ENCODE measurements at regions not wholly inside any gene's neighbourhood (a gene's known extent, or its start where the extent isn't known, plus 50 kb on each side); places are given as distances from the start of the nearest gene placed in this dataset.

DNA sequence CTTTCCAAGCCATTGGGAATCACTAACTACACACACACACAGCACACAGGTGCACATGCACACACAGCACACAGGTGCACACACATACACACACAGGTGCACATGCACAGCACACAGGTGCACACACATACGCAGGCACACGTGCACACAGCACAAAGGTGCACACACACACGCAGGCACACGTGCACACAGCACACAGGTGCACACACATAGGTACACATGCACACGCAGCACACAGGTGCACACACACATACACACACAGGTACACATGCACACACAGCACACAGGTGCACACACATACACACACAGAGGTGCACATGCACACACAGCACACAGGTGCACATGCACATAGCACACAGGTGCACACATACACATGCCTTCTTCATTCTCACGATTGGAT is 80.9 kb downstream of the HMX1 start:
- H3K4me1 ChIP-seq (ENCODE audit: insufficient read depth), result no peaks in the 10 kb centered on the region
- H2AFZ ChIP-seq, result no peak overlapping the region
- H3K27ac ChIP-seq, result no peak overlapping the region
- no peaks in the 10 kb centered on the region for H3K9me2 ChIP-seq (replicated peaks; ENCODE audit: insufficient read depth)
- WGBS (ENCODE audit: low lambda C conversion rate, missing lambda C conversion rate), result 91% methylated on average over 6 of the region's 6 CpGs
- H3K9me3 ChIP-seq (ENCODE audit: low read depth), result no peaks in the 10 kb centered on the region
- no peaks in the 10 kb centered on the region for H4K20me1 ChIP-seq (ENCODE audit: insufficient read depth, poor library complexity, severe bottlenecking)
- no peak overlapping the region for H3K4me2 ChIP-seq
- no peak overlapping the region for H3K4me3 ChIP-seq
- no peaks in the 10 kb centered on the region for H3K79me2 ChIP-seq
- TF ChIP-seq EZH2phosphoT487 (IDR thresholded peaks at IDR 0.05; ENCODE audit: low read depth, severe bottlenecking, unreplicated experiment), result no peak
- TF ChIP-seq, protein P1, sequence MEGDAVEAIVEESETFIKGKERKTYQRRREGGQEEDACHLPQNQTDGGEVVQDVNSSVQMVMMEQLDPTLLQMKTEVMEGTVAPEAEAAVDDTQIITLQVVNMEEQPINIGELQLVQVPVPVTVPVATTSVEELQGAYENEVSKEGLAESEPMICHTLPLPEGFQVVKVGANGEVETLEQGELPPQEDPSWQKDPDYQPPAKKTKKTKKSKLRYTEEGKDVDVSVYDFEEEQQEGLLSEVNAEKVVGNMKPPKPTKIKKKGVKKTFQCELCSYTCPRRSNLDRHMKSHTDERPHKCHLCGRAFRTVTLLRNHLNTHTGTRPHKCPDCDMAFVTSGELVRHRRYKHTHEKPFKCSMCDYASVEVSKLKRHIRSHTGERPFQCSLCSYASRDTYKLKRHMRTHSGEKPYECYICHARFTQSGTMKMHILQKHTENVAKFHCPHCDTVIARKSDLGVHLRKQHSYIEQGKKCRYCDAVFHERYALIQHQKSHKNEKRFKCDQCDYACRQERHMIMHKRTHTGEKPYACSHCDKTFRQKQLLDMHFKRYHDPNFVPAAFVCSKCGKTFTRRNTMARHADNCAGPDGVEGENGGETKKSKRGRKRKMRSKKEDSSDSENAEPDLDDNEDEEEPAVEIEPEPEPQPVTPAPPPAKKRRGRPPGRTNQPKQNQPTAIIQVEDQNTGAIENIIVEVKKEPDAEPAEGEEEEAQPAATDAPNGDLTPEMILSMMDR (IDR thresholded peaks at IDR 0.05; ENCODE audit: poor library complexity), result no peak
- TF ChIP-seq EZH2 (IDR thresholded peaks at IDR 0.05; ENCODE audit: borderline replicate concordance), result no peak
- no peak for DNase-seq (ENCODE audit: low spot score)
- no peaks in the 10 kb centered on the region for H3K36me3 ChIP-seq (replicated peaks; ENCODE audit: insufficient read depth, low read depth)
- H3K27me3 ChIP-seq, result no peaks in the 10 kb centered on the region

DNA sequence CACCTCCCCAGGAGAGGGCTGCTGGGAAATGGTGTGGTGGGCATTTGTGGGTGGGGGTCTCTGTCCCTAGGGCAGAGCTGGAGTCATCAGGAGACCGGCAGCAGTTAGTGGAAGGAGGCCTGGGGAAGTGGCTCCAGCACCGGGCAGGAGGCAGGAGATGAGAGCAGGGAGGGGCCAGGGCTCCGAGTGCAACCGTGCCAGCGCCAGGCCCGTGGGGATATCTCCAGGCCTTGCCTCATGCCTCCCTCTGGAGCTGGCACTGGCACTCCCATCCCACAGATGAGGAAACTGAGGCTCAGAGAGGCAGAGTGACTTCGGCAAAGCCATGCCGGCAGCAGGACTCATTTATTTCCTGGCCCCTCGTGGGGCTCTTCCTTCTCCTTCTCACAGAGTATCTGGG is 83.5 kb downstream of the HMX1 start:
- no peaks in the 10 kb centered on the region for H3K4me1 ChIP-seq (ENCODE audit: insufficient read depth)
- H4K20me1 ChIP-seq (ENCODE audit: insufficient read depth, poor library complexity, severe bottlenecking), result no peaks in the 10 kb centered on the region
- H3K4me2 ChIP-seq, result no peak overlapping the region
- no peak for DNase-seq (ENCODE audit: low spot score)
- no peak overlapping the region for H3K4me3 ChIP-seq
- TF ChIP-seq, protein P1 (IDR thresholded peaks at IDR 0.05; ENCODE audit: poor library complexity), result no peak
- H3K27ac ChIP-seq, result no peak overlapping the region
- H2AFZ ChIP-seq, result no peak overlapping the region
- 87% methylated on average over 9 of the region's 9 CpGs for WGBS (ENCODE audit: low lambda C conversion rate, missing lambda C conversion rate)
- H3K27me3 ChIP-seq, result no peaks in the 10 kb centered on the region
- no peaks in the 10 kb centered on the region for H3K9me3 ChIP-seq (ENCODE audit: low read depth)
- no peaks in the 10 kb centered on the region for H3K79me2 ChIP-seq
- H3K9me2 ChIP-seq (replicated peaks; ENCODE audit: insufficient read depth), result no peaks in the 10 kb centered on the region
- no peaks in the 10 kb centered on the region for H3K36me3 ChIP-seq (replicated peaks; ENCODE audit: insufficient read depth, low read depth)

DNA sequence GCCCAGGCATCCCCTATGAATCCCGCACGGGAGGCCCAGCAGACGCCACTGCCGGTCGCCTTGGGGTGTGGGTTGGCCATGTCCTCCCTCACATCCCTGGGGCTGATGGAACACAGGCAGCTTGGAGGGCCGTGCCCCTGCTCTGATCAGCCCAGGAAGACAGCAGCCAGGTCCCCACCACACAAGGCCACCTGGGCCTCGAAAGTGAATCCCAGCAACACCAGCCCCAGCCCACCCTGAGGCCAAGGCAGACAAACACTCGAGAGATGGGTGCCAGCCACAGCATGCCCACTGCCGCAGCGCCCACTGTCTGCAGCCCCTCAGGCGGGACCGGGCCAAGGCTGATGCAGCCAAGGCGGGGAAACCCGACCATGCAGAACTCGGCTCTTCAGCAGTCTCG is 85.5 kb downstream of the HMX1 start:
- 81% methylated on average over 14 of the region's 16 CpGs for WGBS (ENCODE audit: low lambda C conversion rate, missing lambda C conversion rate)
- TF ChIP-seq EZH2phosphoT487 (IDR thresholded peaks at IDR 0.05; ENCODE audit: low read depth, severe bottlenecking, unreplicated experiment) (no peak), EZH2 (IDR thresholded peaks at IDR 0.05; ENCODE audit: borderline replicate concordance) (no peak)
- TF ChIP-seq, protein P1 (IDR thresholded peaks at IDR 0.05; ENCODE audit: poor library complexity), result no peak

DNA sequence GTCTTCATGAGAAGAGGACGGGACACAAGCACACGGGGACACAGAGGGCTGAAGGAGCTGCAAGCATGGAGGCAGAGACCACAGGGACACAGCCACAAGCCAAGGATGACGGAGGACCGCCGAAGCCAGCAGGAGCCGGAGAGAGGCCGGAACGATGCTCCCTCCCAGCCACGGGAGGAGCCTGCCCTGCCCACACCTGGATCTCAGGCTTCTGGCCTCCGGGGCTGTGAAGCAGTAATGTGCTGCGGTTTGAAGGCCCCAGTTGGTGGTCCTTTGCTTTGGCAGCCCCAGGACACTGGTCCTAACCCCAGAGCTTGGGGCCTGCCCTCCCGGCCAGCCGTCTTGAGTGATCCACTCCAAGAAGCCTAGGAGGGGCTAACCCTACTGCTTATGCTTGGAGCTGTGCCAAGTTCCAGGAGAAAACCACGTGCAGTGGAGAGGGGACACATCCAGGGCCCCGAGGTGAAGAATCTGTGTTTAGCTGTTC is 85.9 kb downstream of the HMX1 start:
- no peaks in the 10 kb centered on the region for H3K36me3 ChIP-seq (replicated peaks; ENCODE audit: insufficient read depth, low read depth)

More for the DNA sequence above, 85.5 kb downstream of the HMX1 start:
- Histone ChIP-seq H3K4me2 (no peak overlapping the region), H3K9me2 (replicated peaks; ENCODE audit: insufficient read depth) (no peaks in the 10 kb centered on the region), H3K79me2 (no peaks in the 10 kb centered on the region), H3K4me3 (no peak overlapping the region), H4K20me1 (ENCODE audit: insufficient read depth, poor library complexity, severe bottlenecking) (no peaks in the 10 kb centered on the region), H3K36me3 (replicated peaks; ENCODE audit: insufficient read depth, low read depth) (no peaks in the 10 kb centered on the region), H3K27ac (no peak overlapping the region), H3K27me3 (no peaks in the 10 kb centered on the region), H3K4me1 (ENCODE audit: insufficient read depth) (no peaks in the 10 kb centered on the region), H2AFZ (no peak overlapping the region), H3K9me3 (ENCODE audit: low read depth) (no peaks in the 10 kb centered on the region)
- no peak for DNase-seq (ENCODE audit: low spot score)

More for the DNA sequence above, 85.9 kb downstream of the HMX1 start:
- 82% methylated on average over 15 of the region's 15 CpGs for WGBS (ENCODE audit: low lambda C conversion rate, missing lambda C conversion rate)
- Histone ChIP-seq H3K9me2 (replicated peaks; ENCODE audit: insufficient read depth) (no peaks in the 10 kb centered on the region), H3K4me2 (no peak overlapping the region), H3K4me3 (no peak overlapping the region), H3K27me3 (no peaks in the 10 kb centered on the region), H3K27ac (no peak overlapping the region), H3K9me3 (ENCODE audit: low read depth) (no peaks in the 10 kb centered on the region), H3K4me1 (ENCODE audit: insufficient read depth) (no peaks in the 10 kb centered on the region), H3K79me2 (no peaks in the 10 kb centered on the region), H4K20me1 (ENCODE audit: insufficient read depth, poor library complexity, severe bottlenecking) (no peaks in the 10 kb centered on the region), H2AFZ (no peak overlapping the region)
- DNase-seq (ENCODE audit: low spot score), result no peak
- TF ChIP-seq EZH2 (IDR thresholded peaks at IDR 0.05; ENCODE audit: borderline replicate concordance) (no peak), EZH2phosphoT487 (IDR thresholded peaks at IDR 0.05; ENCODE audit: low read depth, severe bottlenecking, unreplicated experiment) (no peak)
- TF ChIP-seq, protein P1 (IDR thresholded peaks at IDR 0.05; ENCODE audit: poor library complexity), result no peak
